ENCODE measurements at regions not wholly inside any gene's neighbourhood (a gene's known extent, or its start where the extent isn't known, plus 50 kb on each side); places are given as distances from the start of the nearest gene placed in this dataset.

DNA sequence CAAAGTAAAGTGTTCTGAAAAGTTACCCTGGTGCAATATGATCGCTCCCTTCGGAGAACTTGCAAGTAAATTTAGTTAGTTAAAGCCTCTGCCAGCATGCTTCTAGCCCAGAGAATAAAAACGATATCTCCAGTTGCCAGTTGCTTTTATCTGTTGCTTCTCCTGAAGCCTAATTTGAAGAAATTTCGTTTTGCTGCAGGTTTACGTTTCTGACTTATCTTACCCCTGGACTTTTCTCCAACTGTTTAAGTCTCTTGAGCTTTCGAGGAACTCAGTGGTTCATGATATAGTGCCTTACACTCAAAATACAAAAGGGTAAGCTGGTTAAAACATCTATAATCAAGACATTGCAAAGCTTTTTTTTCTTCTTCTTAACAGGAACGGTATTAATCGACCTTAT, 131.1 kb downstream of the FAM161A start:
- DNase-seq (ENCODE audit: low spot score), result no peak
- no peaks in the 10 kb centered on the region for H3K4me1 ChIP-seq (ENCODE audit: control insufficient read depth in 1 of 2, low read depth in 2 of 2)
- H3K4me3 ChIP-seq, result no peak overlapping the region
- no peak for ATAC-seq (ENCODE audit: insufficient number of reproducible peaks, low FRiP score, low read depth)
- no peaks in the 10 kb centered on the region for H3K9me3 ChIP-seq
- TF ChIP-seq, protein P1, sequence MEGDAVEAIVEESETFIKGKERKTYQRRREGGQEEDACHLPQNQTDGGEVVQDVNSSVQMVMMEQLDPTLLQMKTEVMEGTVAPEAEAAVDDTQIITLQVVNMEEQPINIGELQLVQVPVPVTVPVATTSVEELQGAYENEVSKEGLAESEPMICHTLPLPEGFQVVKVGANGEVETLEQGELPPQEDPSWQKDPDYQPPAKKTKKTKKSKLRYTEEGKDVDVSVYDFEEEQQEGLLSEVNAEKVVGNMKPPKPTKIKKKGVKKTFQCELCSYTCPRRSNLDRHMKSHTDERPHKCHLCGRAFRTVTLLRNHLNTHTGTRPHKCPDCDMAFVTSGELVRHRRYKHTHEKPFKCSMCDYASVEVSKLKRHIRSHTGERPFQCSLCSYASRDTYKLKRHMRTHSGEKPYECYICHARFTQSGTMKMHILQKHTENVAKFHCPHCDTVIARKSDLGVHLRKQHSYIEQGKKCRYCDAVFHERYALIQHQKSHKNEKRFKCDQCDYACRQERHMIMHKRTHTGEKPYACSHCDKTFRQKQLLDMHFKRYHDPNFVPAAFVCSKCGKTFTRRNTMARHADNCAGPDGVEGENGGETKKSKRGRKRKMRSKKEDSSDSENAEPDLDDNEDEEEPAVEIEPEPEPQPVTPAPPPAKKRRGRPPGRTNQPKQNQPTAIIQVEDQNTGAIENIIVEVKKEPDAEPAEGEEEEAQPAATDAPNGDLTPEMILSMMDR (IDR thresholded peaks at IDR 0.05), result no peak
- no peaks in the 10 kb centered on the region for H3K36me3 ChIP-seq
- H3K27ac ChIP-seq, result no peak overlapping the region
- no peaks in the 10 kb centered on the region for H3K27me3 ChIP-seq (replicated peaks; ENCODE audit: insufficient read depth)

DNA sequence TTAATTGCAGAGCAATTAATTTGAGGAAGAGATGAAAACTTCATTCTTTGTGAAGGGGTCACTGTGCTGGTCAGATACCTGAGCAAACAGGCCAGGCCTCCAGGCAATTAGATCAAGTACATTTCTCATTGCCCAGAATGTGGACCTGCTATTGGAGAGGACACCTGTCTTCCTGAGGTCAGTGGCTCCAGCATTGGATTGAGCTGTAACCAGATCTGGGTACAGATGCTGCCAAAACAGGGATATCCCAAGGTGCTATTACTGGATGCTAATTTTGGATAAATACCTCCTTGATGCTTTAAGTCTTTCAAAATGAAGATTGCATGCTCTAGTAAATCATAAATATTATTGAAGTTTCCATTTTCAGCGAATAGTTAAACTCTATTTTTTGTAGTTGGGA, 131.5 kb downstream of the FAM161A start:
- Histone ChIP-seq H3K9me3 (no peaks in the 10 kb centered on the region), H3K4me1 (ENCODE audit: control insufficient read depth in 1 of 2, low read depth in 2 of 2) (no peaks in the 10 kb centered on the region), H3K4me3 (no peak overlapping the region), H3K36me3 (no peaks in the 10 kb centered on the region), H3K27ac (no peak overlapping the region), H3K27me3 (replicated peaks; ENCODE audit: insufficient read depth) (no peaks in the 10 kb centered on the region)
- DNase-seq (ENCODE audit: low spot score) (no peak), ATAC-seq (ENCODE audit: insufficient number of reproducible peaks, low FRiP score, low read depth) (no peak)
- TF ChIP-seq, protein P1 (IDR thresholded peaks at IDR 0.05), result no peak

DNA sequence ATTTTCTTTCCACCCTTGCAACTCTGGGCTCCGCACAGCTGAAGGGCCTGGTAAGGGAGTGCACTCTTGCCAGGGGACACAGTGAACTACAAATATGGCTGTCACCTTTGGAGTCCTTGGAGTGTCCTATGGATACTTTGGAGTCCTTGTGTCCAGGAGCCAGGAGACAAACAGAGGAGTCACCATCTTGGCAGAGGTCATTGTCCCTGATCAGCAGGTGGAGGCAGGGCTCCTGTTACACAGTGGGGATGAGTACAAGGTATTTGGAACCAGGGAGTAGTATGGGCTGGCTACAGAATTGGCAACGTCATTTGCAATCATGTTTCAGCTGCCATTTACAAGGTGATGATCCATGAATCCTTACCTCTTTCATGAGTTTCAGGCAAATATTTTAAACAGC, 132.5 kb downstream of the FAM161A start:
- TF ChIP-seq, protein P1 (IDR thresholded peaks at IDR 0.05), result no peak

DNA sequence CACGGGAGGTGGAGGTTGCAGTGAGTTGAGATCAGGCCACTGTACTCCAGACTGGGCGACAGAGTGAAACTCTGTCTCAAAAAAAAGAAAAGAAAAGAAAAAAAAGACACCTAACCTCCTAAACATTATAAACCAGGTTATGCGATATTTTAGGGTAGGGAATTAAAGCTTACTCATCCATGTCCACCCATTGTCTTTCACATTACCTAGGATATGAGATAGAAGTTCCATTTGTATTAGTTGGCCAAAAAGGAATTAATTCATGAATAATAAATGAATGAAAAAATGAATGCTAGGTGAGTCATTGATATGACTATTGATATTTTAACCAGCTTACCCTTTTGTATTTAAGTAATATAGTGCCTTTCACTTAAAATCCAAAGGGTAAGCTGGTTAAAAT, 132.9 kb downstream of the FAM161A start:
- Histone ChIP-seq H3K9me3 (no peaks in the 10 kb centered on the region), H3K4me3 (no peak overlapping the region), H3K27ac (no peak overlapping the region), H3K4me1 (ENCODE audit: control insufficient read depth in 1 of 2, low read depth in 2 of 2) (no peaks in the 10 kb centered on the region), H3K27me3 (replicated peaks; ENCODE audit: insufficient read depth) (no peaks in the 10 kb centered on the region), H3K36me3 (no peaks in the 10 kb centered on the region)
- DNase-seq (ENCODE audit: low spot score) (no peak), ATAC-seq (ENCODE audit: insufficient number of reproducible peaks, low FRiP score, low read depth) (no peak)
- TF ChIP-seq, protein P1 (IDR thresholded peaks at IDR 0.05), result no peak

More for the DNA sequence above, 132.5 kb downstream of the FAM161A start:
- H3K36me3 ChIP-seq, result no peaks in the 10 kb centered on the region
- ATAC-seq (ENCODE audit: insufficient number of reproducible peaks, low FRiP score, low read depth) (no peak), DNase-seq (ENCODE audit: low spot score) (no peak)
- H3K4me3 ChIP-seq, result no peak overlapping the region
- H3K27ac ChIP-seq, result no peak overlapping the region
- H3K4me1 ChIP-seq (ENCODE audit: control insufficient read depth in 1 of 2, low read depth in 2 of 2), result no peaks in the 10 kb centered on the region
- no peaks in the 10 kb centered on the region for H3K27me3 ChIP-seq (replicated peaks; ENCODE audit: insufficient read depth)
- no peaks in the 10 kb centered on the region for H3K9me3 ChIP-seq

DNA sequence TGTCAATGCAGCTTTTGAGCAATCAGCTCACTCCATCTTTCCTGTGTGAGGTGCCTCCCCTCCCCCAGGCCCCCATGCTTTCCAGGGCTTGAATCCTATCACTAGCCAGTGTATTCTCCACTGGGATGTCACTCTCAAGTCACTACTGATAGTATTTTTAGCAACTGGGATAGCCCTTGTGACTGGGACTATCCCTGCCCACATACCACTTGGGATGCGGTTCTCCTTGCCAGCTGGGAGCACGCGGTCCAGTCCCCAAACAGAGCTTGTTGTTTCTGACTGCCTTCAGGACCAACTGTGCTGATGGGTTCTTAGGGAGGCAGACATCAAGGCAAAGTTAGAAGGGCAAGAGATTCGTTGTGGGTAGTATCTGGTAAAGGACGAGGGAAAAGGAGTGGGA, 134.9 kb downstream of the FAM161A start:
- no peak for DNase-seq (ENCODE audit: low spot score)
- Histone ChIP-seq H3K9me3 (no peaks in the 10 kb centered on the region), H3K36me3 (no peaks in the 10 kb centered on the region), H3K27me3 (replicated peaks; ENCODE audit: insufficient read depth) (no peaks in the 10 kb centered on the region), H3K4me3 (no peak overlapping the region), H3K27ac (no peak overlapping the region), H3K4me1 (ENCODE audit: control insufficient read depth in 1 of 2, low read depth in 2 of 2) (no peaks in the 10 kb centered on the region)
- ATAC-seq (ENCODE audit: insufficient number of reproducible peaks, low FRiP score, low read depth), result no peak
- TF ChIP-seq, protein P1 (IDR thresholded peaks at IDR 0.05), result no peak
